ENCODE measurements at regions not wholly inside any gene's neighbourhood (a gene's known extent, or its start where the extent isn't known, plus 50 kb on each side); places are given as distances from the start of the nearest gene placed in this dataset.

- Histone ChIP-seq H3K9me3 (ENCODE audit: control insufficient read depth in 5 of 5, low read length in 5 of 5) (no peaks in the 10 kb centered on the region), H3K27me3 (ENCODE audit: control insufficient read depth in 5 of 5, insufficient read depth in 4 of 5, low read length in 5 of 5) (no peaks in the 10 kb centered on the region), H3K36me3 (ENCODE audit: control insufficient read depth in 5 of 5, insufficient read depth in 5 of 5, low read length in 5 of 5) (no peaks in the 10 kb centered on the region), H3K4me3 (ENCODE audit: low read depth in 1 of 5, low read length in 5 of 5) (no peak overlapping the region), H3K27ac (ENCODE audit: low read depth, low read length) (no peak overlapping the region), H3K9ac (ENCODE audit: low read length in 5 of 5) (no peak overlapping the region), H3K4me1 (ENCODE audit: control insufficient read depth in 5 of 5, insufficient read depth in 5 of 5, low read length in 5 of 5) (peaks cover 0 to 13% (median 4%) of the 10 kb centered on the region in 5 donors)
These were observed 80.0 kb upstream of the CPO start for GRCh38 chr2:206859330-206859739.

GRCh38 chr2:206863196-206863595 is 76.1 kb upstream of the CPO start:
- H3K9me3 ChIP-seq (ENCODE audit: control insufficient read depth in 5 of 5, low read length in 5 of 5): no peaks in the 10 kb centered on the region
- no peak overlapping the region for H3K9ac ChIP-seq (ENCODE audit: low read length in 5 of 5)
- no peaks in the 10 kb centered on the region for H3K27me3 ChIP-seq (ENCODE audit: control insufficient read depth in 5 of 5, insufficient read depth in 4 of 5, low read length in 5 of 5)
- H3K4me1 ChIP-seq (ENCODE audit: control insufficient read depth in 5 of 5, insufficient read depth in 5 of 5, low read length in 5 of 5): peaks cover 0 to 13% (median 4%) of the 10 kb centered on the region in 5 donors
- H3K36me3 ChIP-seq (ENCODE audit: control insufficient read depth in 5 of 5, insufficient read depth in 5 of 5, low read length in 5 of 5): no peaks in the 10 kb centered on the region
- no peak overlapping the region for H3K27ac ChIP-seq (ENCODE audit: low read depth, low read length)
- no peak overlapping the region for H3K4me3 ChIP-seq (ENCODE audit: low read depth in 1 of 5, low read length in 5 of 5)

- no peak overlapping the region for H3K4me3 ChIP-seq (ENCODE audit: low read depth in 1 of 5, low read length in 5 of 5)
- no peaks in the 10 kb centered on the region for H3K36me3 ChIP-seq (ENCODE audit: control insufficient read depth in 5 of 5, insufficient read depth in 5 of 5, low read length in 5 of 5)
- peaks cover 0 to 13% (median 4%) of the 10 kb centered on the region in 5 donors for H3K4me1 ChIP-seq (ENCODE audit: control insufficient read depth in 5 of 5, insufficient read depth in 5 of 5, low read length in 5 of 5)
- no peaks in the 10 kb centered on the region for H3K27me3 ChIP-seq (ENCODE audit: control insufficient read depth in 5 of 5, insufficient read depth in 4 of 5, low read length in 5 of 5)
- H3K9me3 ChIP-seq (ENCODE audit: control insufficient read depth in 5 of 5, low read length in 5 of 5): no peaks in the 10 kb centered on the region
- no peak overlapping the region for H3K9ac ChIP-seq (ENCODE audit: low read length in 5 of 5)
- no peak overlapping the region for H3K27ac ChIP-seq (ENCODE audit: low read depth, low read length)
These were observed 75.6 kb upstream of the CPO start for GRCh38 chr2:206863716-206864115.

- peaks cover 0 to 13% (median 2%) of the 10 kb centered on the region in 5 donors for H3K4me1 ChIP-seq (ENCODE audit: control insufficient read depth in 5 of 5, insufficient read depth in 5 of 5, low read length in 5 of 5)
- no peak overlapping the region for H3K9ac ChIP-seq (ENCODE audit: low read length in 5 of 5)
- H3K4me3 ChIP-seq (ENCODE audit: low read depth in 1 of 5, low read length in 5 of 5): no peak overlapping the region
- H3K9me3 ChIP-seq (ENCODE audit: control insufficient read depth in 5 of 5, low read length in 5 of 5): no peaks in the 10 kb centered on the region
- no peak overlapping the region for H3K27ac ChIP-seq (ENCODE audit: low read depth, low read length)
- H3K36me3 ChIP-seq (ENCODE audit: control insufficient read depth in 5 of 5, insufficient read depth in 5 of 5, low read length in 5 of 5): no peaks in the 10 kb centered on the region
- H3K27me3 ChIP-seq (ENCODE audit: control insufficient read depth in 5 of 5, insufficient read depth in 4 of 5, low read length in 5 of 5): no peaks in the 10 kb centered on the region
These were observed 72.3 kb upstream of the CPO start for GRCh38 chr2:206867006-206867405.

GRCh38 chr2:206869824-206870495 is 69.4 kb upstream of the CPO start:
- no peaks in the 10 kb centered on the region for H3K27me3 ChIP-seq (ENCODE audit: control insufficient read depth in 5 of 5, insufficient read depth in 4 of 5, low read length in 5 of 5)
- no peak overlapping the region for H3K9ac ChIP-seq (ENCODE audit: low read length in 5 of 5)

GRCh38 chr2:206873423-206873822 is 65.9 kb upstream of the CPO start:
- Histone ChIP-seq H3K4me3 (ENCODE audit: low read depth in 1 of 5, low read length in 5 of 5) (no peak overlapping the region), H3K4me1 (ENCODE audit: control insufficient read depth in 5 of 5, insufficient read depth in 5 of 5, low read length in 5 of 5) (no peaks in the 10 kb centered on the region), H3K27ac (ENCODE audit: low read depth, low read length) (no peak overlapping the region), H3K36me3 (ENCODE audit: control insufficient read depth in 5 of 5, insufficient read depth in 5 of 5, low read length in 5 of 5) (no peaks in the 10 kb centered on the region), H3K9ac (ENCODE audit: low read length in 5 of 5) (no peak overlapping the region), H3K27me3 (ENCODE audit: control insufficient read depth in 5 of 5, insufficient read depth in 4 of 5, low read length in 5 of 5) (no peaks in the 10 kb centered on the region), H3K9me3 (ENCODE audit: control insufficient read depth in 5 of 5, low read length in 5 of 5) (no peaks in the 10 kb centered on the region)

More at GRCh38 chr2:206869824-206870495, 69.4 kb upstream of the CPO start:
- Histone ChIP-seq H3K4me3 (ENCODE audit: low read depth in 1 of 5, low read length in 5 of 5) (no peak overlapping the region), H3K36me3 (ENCODE audit: control insufficient read depth in 5 of 5, insufficient read depth in 5 of 5, low read length in 5 of 5) (no peaks in the 10 kb centered on the region), H3K27ac (ENCODE audit: low read depth, low read length) (no peak overlapping the region), H3K4me1 (ENCODE audit: control insufficient read depth in 5 of 5, insufficient read depth in 5 of 5, low read length in 5 of 5) (no peaks in the 10 kb centered on the region), H3K9me3 (ENCODE audit: control insufficient read depth in 5 of 5, low read length in 5 of 5) (no peaks in the 10 kb centered on the region)

- Histone ChIP-seq H3K4me1 (ENCODE audit: control insufficient read depth in 5 of 5, insufficient read depth in 5 of 5, low read length in 5 of 5) (no peaks in the 10 kb centered on the region), H3K9me3 (ENCODE audit: control insufficient read depth in 5 of 5, low read length in 5 of 5) (no peaks in the 10 kb centered on the region), H3K27ac (ENCODE audit: low read depth, low read length) (no peak overlapping the region), H3K4me3 (ENCODE audit: low read depth in 1 of 5, low read length in 5 of 5) (no peak overlapping the region), H3K36me3 (ENCODE audit: control insufficient read depth in 5 of 5, insufficient read depth in 5 of 5, low read length in 5 of 5) (no peaks in the 10 kb centered on the region), H3K9ac (ENCODE audit: low read length in 5 of 5) (no peak overlapping the region), H3K27me3 (ENCODE audit: control insufficient read depth in 5 of 5, insufficient read depth in 4 of 5, low read length in 5 of 5) (no peaks in the 10 kb centered on the region)
These were observed 63.6 kb upstream of the CPO start for GRCh38 chr2:206875701-206876100.

GRCh38 chr2:206876216-206876860 is 63.0 kb upstream of the CPO start:
- H3K27ac ChIP-seq (ENCODE audit: low read depth, low read length): no peak overlapping the region
- no peak overlapping the region for H3K4me3 ChIP-seq (ENCODE audit: low read depth in 1 of 5, low read length in 5 of 5)
- H3K27me3 ChIP-seq (ENCODE audit: control insufficient read depth in 5 of 5, insufficient read depth in 4 of 5, low read length in 5 of 5): no peaks in the 10 kb centered on the region
- no peaks in the 10 kb centered on the region for H3K9me3 ChIP-seq (ENCODE audit: control insufficient read depth in 5 of 5, low read length in 5 of 5)
- H3K36me3 ChIP-seq (ENCODE audit: control insufficient read depth in 5 of 5, insufficient read depth in 5 of 5, low read length in 5 of 5): no peaks in the 10 kb centered on the region
- no peak overlapping the region for H3K9ac ChIP-seq (ENCODE audit: low read length in 5 of 5)
- no peaks in the 10 kb centered on the region for H3K4me1 ChIP-seq (ENCODE audit: control insufficient read depth in 5 of 5, insufficient read depth in 5 of 5, low read length in 5 of 5)

GRCh38 chr2:206881708-206882410 is 57.5 kb upstream of the CPO start:
- Histone ChIP-seq H3K36me3 (ENCODE audit: control insufficient read depth in 5 of 5, insufficient read depth in 5 of 5, low read length in 5 of 5) (no peaks in the 10 kb centered on the region), H3K4me1 (ENCODE audit: control insufficient read depth in 5 of 5, insufficient read depth in 5 of 5, low read length in 5 of 5) (peaks cover 0 to 10% (median 0%) of the 10 kb centered on the region in 5 donors), H3K27ac (ENCODE audit: low read depth, low read length) (no peak overlapping the region), H3K9me3 (ENCODE audit: control insufficient read depth in 5 of 5, low read length in 5 of 5) (no peaks in the 10 kb centered on the region), H3K9ac (ENCODE audit: low read length in 5 of 5) (no peak overlapping the region), H3K27me3 (ENCODE audit: control insufficient read depth in 5 of 5, insufficient read depth in 4 of 5, low read length in 5 of 5) (no peaks in the 10 kb centered on the region), H3K4me3 (ENCODE audit: low read depth in 1 of 5, low read length in 5 of 5) (peak overlapping the region in 1 of 5 donors; percentile 8)

GRCh38 chr2:206886696-206887095 is 52.6 kb upstream of the CPO start:
- Histone ChIP-seq H3K9ac (ENCODE audit: low read length in 5 of 5) (no peak overlapping the region), H3K36me3 (ENCODE audit: control insufficient read depth in 5 of 5, insufficient read depth in 5 of 5, low read length in 5 of 5) (no peaks in the 10 kb centered on the region), H3K9me3 (ENCODE audit: control insufficient read depth in 5 of 5, low read length in 5 of 5) (no peaks in the 10 kb centered on the region), H3K4me3 (ENCODE audit: low read depth in 1 of 5, low read length in 5 of 5) (no peak overlapping the region), H3K4me1 (ENCODE audit: control insufficient read depth in 5 of 5, insufficient read depth in 5 of 5, low read length in 5 of 5) (peaks cover 0 to 9% (median 0%) of the 10 kb centered on the region in 5 donors), H3K27me3 (ENCODE audit: control insufficient read depth in 5 of 5, insufficient read depth in 4 of 5, low read length in 5 of 5) (no peaks in the 10 kb centered on the region), H3K27ac (ENCODE audit: low read depth, low read length) (no peak overlapping the region)
